HCT116 (cell line): ENCODE measurements at regions not wholly inside any gene's neighbourhood (a gene's known extent, or its start where the extent isn't known, plus 50 kb on each side); places are given as distances from the start of the nearest gene placed in this dataset.

Source experiments
- CTCF ChIP-seq, 3 experiments: fragments of 200-600 bp in 1 of 3; sonication (generic) in 1 of 3; IDR thresholded peaks in 2 of 3; conservative IDR thresholded peaks in 1 of 3; 2 replicates each; pipeline ENCODE4 v1.5.1; 2012 to 2017; ENCODE audit warnings: low read depth in 2 of 3, low read length in 2 of 3, antibody characterized with exemption in 1 of 3, borderline replicate concordance in 1 of 3, control low read depth in 1 of 3, mild to moderate bottlenecking in 1 of 3, mixed read lengths in 1 of 3, mixed run types in 1 of 3, moderate library complexity in 1 of 3; ENCODE audit not compliant: insufficient read depth in 1 of 3
- EZH2 ChIP-seq: fragments of 200-600 bp; sonication (generic); IDR thresholded peaks from 2 replicates; pipeline ENCODE4 v1.6.1; 2017; ENCODE audit warnings: antibody characterized with exemption, mixed run types
- POLR2A ChIP-seq: IDR thresholded peaks from 2 replicates; pipeline ENCODE4 v1.7.0; 2011; ENCODE audit warnings: borderline replicate concordance; ENCODE audit not compliant: insufficient read depth, insufficient read length; ENCODE audit errors: extremely low read depth
- POLR2AphosphoS5 ChIP-seq: IDR thresholded peaks from 2 replicates; pipeline ENCODE4 v1.6.1; 2011; ENCODE audit warnings: mild to moderate bottlenecking, low read depth, low read length, moderate library complexity
- SIN3A ChIP-seq: IDR thresholded peaks from 2 replicates; pipeline ENCODE4 v1.6.1; 2012; ENCODE audit warnings: low read depth

GRCh38 chr21:16873596-16873995 lies 639.2 kb upstream of the CXADR start:
- TF ChIP-seq SIN3A (no peak), EZH2 (no peak), POLR2AphosphoS5 (no peak), CTCF (IDR thresholded peaks at IDR 0.05 in 2 of 3, conservative IDR thresholded peaks at IDR 0.05 in 1 of 3; ENCODE audit: borderline replicate concordance in 1 of 3, insufficient read depth in 1 of 3, low read depth in 2 of 3, low read length in 2 of 3) (no peak), POLR2A (no peak)
